Spleen (tissue), 11 donors: ENCODE measurements at regions not wholly inside any gene's neighbourhood (a gene's known extent, or its start where the extent isn't known, plus 50 kb on each side); places are given as distances from the start of the nearest gene placed in this dataset.
"Not testable (repeated sequence)": the region's sequence is repeated elsewhere in the genome, so short reads cannot be mapped to it uniquely, and the experiment has no call there.

ENCODE experiments used
- DNase-seq: peaks from one replicate; pipeline ENCODE4 v3.0.0-alpha.2; 2020
- H3K27ac ChIP-seq, 8 donors: fragments of 200-600 bp; sonication (generic) in 7 of 8; 1 replicate in 4 of 8; 2 replicates in 4 of 8; pipeline versions ENCODE4 v1.5.0 to v1.8.0; 2016 to 2021; ENCODE audit warnings: inconsistent platforms in 4 of 8, mild to moderate bottlenecking in 4 of 8, moderate library complexity in 1 of 8
- H3K27me3 ChIP-seq, 7 donors: fragments of 200-600 bp; sonication (generic) in 6 of 7; replicated peaks in 1 of 7; 1 replicate in 4 of 7; 2 replicates in 3 of 7; pipeline versions ENCODE4 v1.5.0 to v1.8.0; 2016 to 2021; ENCODE audit warnings: inconsistent platforms in 3 of 7, mild to moderate bottlenecking in 1 of 7
- H3K36me3 ChIP-seq, 6 donors: fragments of 200-600 bp; sonication (generic) in 5 of 6; 1 replicate in 4 of 6; 2 replicates in 2 of 6; pipeline versions ENCODE4 v1.5.0 to v1.8.0; 2016 to 2021; ENCODE audit warnings: inconsistent platforms in 2 of 6
- H3K4me1 ChIP-seq, 6 donors: fragments of 200-600 bp; sonication (generic) in 5 of 6; 1 replicate in 3 of 6; 2 replicates in 3 of 6; pipeline versions ENCODE4 v1.5.0 to v1.8.0; 2016 to 2021; ENCODE audit warnings: inconsistent platforms in 3 of 6
- H3K4me3 ChIP-seq, 8 donors: fragments of 200-600 bp; sonication (generic) in 7 of 8; 1 replicate in 4 of 8; 2 replicates in 4 of 8; pipeline versions ENCODE4 v1.5.0 to v1.8.0; 2016 to 2021; ENCODE audit warnings: inconsistent platforms in 4 of 8, mild to moderate bottlenecking in 4 of 8, moderate library complexity in 2 of 8
- H3K9me3 ChIP-seq, 8 donors: fragments of 200-600 bp; sonication (generic) in 7 of 8; 1 replicate in 4 of 8; 2 replicates in 4 of 8; pipeline versions ENCODE4 v1.5.0 to v1.8.0; 2016 to 2021; ENCODE audit warnings: inconsistent platforms in 4 of 8
- CTCF ChIP-seq, 11 experiments: fragments of 200-600 bp in 7 of 11; fragments of 450-650 bp in 4 of 11; sonication (generic) in 4 of 11; IDR thresholded peaks in 8 of 11; conservative IDR thresholded peaks in 3 of 11; 1 replicate in 7 of 11; 2 replicates in 4 of 11; pipeline versions ENCODE4 v1.4.0 to v1.8.0; 2016 to 2021; ENCODE audit warnings: antibody characterized with exemption in 11 of 11, inconsistent platforms in 4 of 11, mild to moderate bottlenecking in 1 of 11
- POLR2A ChIP-seq, 3 donors: fragments of 450-650 bp; IDR thresholded peaks; one replicate each; pipeline ENCODE4 v1.5.1; 2017; ENCODE audit warnings: antibody characterized with exemption in 3 of 3, mild to moderate bottlenecking in 1 of 3
- POLR2AphosphoS5 ChIP-seq, 3 donors: sonication (generic); formaldehyde crosslinking; IDR thresholded peaks; one replicate each; pipeline ENCODE4 v1.5.1; 2017; ENCODE audit warnings: antibody characterized with exemption in 3 of 3
- WGBS, 5 donors: extraction: QIAGEN DNeasy Blood & Tissue Kit in 3 of 5; methylation state at CpG; one replicate each; pipeline versions ENCODE4 v1.1.5 to v1.1.7; 2013 to 2018; 5-methylcytosine and 5-hydroxymethylcytosine counted together
- intact Hi-C: fragments of 100-400 bp; cut with DNase I; formaldehyde crosslinking; loops from one replicate; pipeline ENCODE4 v1.15.0; 2023; ENCODE audit warnings: low total_unique reads
- donor health status: healthy with polysubstance abuse.
- donor health status: DM: no; HTN: no; CAD: no; lungs with moderate emphysema.
- donor health status: DM: no; HTN: no; CAD: no.
- donor health status: Bipolar disorder and iron deficiency.
- donor health status: healthy.
- donor health status: DM: no; HTN: no; CAD: no.
- donor health status: DM: yes; HTN: yes; CAD: no.

GRCh38 chr17:78300962-78301820, 58.7 kb downstream of the SOCS3 start:
- DNase-seq: no peak
- no peaks in the 10 kb centered on the region for H3K27me3 ChIP-seq
- H3K4me1 ChIP-seq: peaks cover 0 to 17% (median 10%) of the 10 kb centered on the region in 6 donors
- H3K27ac ChIP-seq: no peak overlapping the region
- no peak overlapping the region for H3K4me3 ChIP-seq
- peaks cover 0 to 8% (median 5%) of the 10 kb centered on the region in 8 donors for H3K9me3 ChIP-seq
- no peak for TF ChIP-seq CTCF (IDR thresholded peaks at IDR 0.05 in 8 of 11, conservative IDR thresholded peaks at IDR 0.05 in 3 of 11)
- no peak for TF ChIP-seq POLR2A (IDR thresholded peaks at IDR 0.05)
- no peak for TF ChIP-seq POLR2AphosphoS5 (IDR thresholded peaks at IDR 0.05)
- intact Hi-C loops: no loop called here
- WGBS, 5 donors: 69 to 88% (median 75%) methylated on average over 19 of the region's 19 CpGs
- H3K36me3 ChIP-seq: no peaks in the 10 kb centered on the region

GRCh38 chr17:78299049-78299448, 60.8 kb downstream of the SOCS3 start:
- WGBS, 5 donors: 81 to 92% (median 85%) methylated on average over 11 of the region's 11 CpGs
- Histone ChIP-seq H3K4me1 (peaks cover 0 to 5% (median under 1%) of the 10 kb centered on the region in 6 donors), H3K36me3 (no peaks in the 10 kb centered on the region), H3K9me3 (no peaks in the 10 kb centered on the region), H3K4me3 (no peak overlapping the region), H3K27ac (no peak overlapping the region), H3K27me3 (no peaks in the 10 kb centered on the region)
- intact Hi-C loops: no loop called here
- no peak for DNase-seq
- TF ChIP-seq POLR2A (IDR thresholded peaks at IDR 0.05): no peak

GRCh38 chr17:78294776-78295175, 63.3 kb downstream of the TMEM235 start:
- WGBS, 5 donors: 75 to 89% (median 84%) methylated on average over 15 of the region's 15 CpGs

GRCh38 chr17:78294356-78294755, 62.9 kb downstream of the TMEM235 start:
- 73 to 84% (median 82%) methylated on average over 8 to 9 of the region's 9 CpGs for WGBS, 5 donors
- Histone ChIP-seq H3K36me3 (no peaks in the 10 kb centered on the region), H3K9me3 (no peaks in the 10 kb centered on the region), H3K27ac (no peak overlapping the region), H3K27me3 (no peaks in the 10 kb centered on the region), H3K4me3 (no peak overlapping the region), H3K4me1 (peaks cover 0 to 14% (median 9%) of the 10 kb centered on the region in 6 donors)
- no peak for DNase-seq
- TF ChIP-seq CTCF (IDR thresholded peaks at IDR 0.05 in 8 of 11, conservative IDR thresholded peaks at IDR 0.05 in 3 of 11) (no peak), POLR2A (IDR thresholded peaks at IDR 0.05) (no peak), POLR2AphosphoS5 (IDR thresholded peaks at IDR 0.05) (no peak)
- intact Hi-C loops: loop anchor here (5.0 kb wide), 1 partner anchor 123 kb away; no protein-coding TSS in a partner anchor

More at GRCh38 chr17:78294776-78295175, 63.3 kb downstream of the TMEM235 start:
- Histone ChIP-seq H3K4me3 (no peak overlapping the region), H3K9me3 (no peaks in the 10 kb centered on the region), H3K27ac (no peak overlapping the region), H3K36me3 (no peaks in the 10 kb centered on the region), H3K4me1 (peaks cover 0 to 10% (median 5%) of the 10 kb centered on the region in 6 donors), H3K27me3 (no peaks in the 10 kb centered on the region)
- TF ChIP-seq CTCF (IDR thresholded peaks at IDR 0.05 in 8 of 11, conservative IDR thresholded peaks at IDR 0.05 in 3 of 11) (no peak), POLR2A (IDR thresholded peaks at IDR 0.05) (no peak), POLR2AphosphoS5 (IDR thresholded peaks at IDR 0.05) (no peak)
- intact Hi-C loops: loop anchor here (5.0 kb wide), 1 partner anchor 123 kb away; no protein-coding TSS in a partner anchor
- no peak for DNase-seq

GRCh38 chr17:78293151-78293550, 61.7 kb downstream of the TMEM235 start:
- H3K4me1 ChIP-seq: peaks cover 0 to 23% (median 10%) of the 10 kb centered on the region in 6 donors
- H3K27ac ChIP-seq, H3K4me3 ChIP-seq, H3K9me3 ChIP-seq, H3K36me3 ChIP-seq, H3K27me3 ChIP-seq, DNase-seq: not testable (repeated sequence)
- intact Hi-C loops: loop anchor here (5.0 kb wide), 1 partner anchor 124 kb away; no protein-coding TSS in a partner anchor
- WGBS, 5 donors: 57 to 70% (median 60%) methylated on average over 6 of the region's 6 CpGs
